Thyroid gland (tissue), 4 donors: ENCODE measurements at regions not wholly inside any gene's neighbourhood (a gene's known extent, or its start where the extent isn't known, plus 50 kb on each side); places are given as distances from the start of the nearest gene placed in this dataset.

ENCODE experiments used
- POLR2A ChIP-seq, 2 donors: fragments of 450-650 bp; IDR thresholded peaks; one replicate each; pipeline ENCODE4 v1.6.1; 2017; ENCODE audit warnings: antibody characterized with exemption in 2 of 2, mild to moderate bottlenecking in 2 of 2, moderate library complexity in 1 of 2
- TF ChIP-seq, protein P1 (sequence below), 6 experiments: fragments of 200-600 bp in 3 of 6; fragments of 450-650 bp in 3 of 6; sonication (generic) in 3 of 6; IDR thresholded peaks; one replicate each; pipeline ENCODE4 v1.5.1; 2016 to 2019; ENCODE audit warnings: antibody characterized with exemption in 6 of 6, mild to moderate bottlenecking in 2 of 6, inconsistent platforms in 1 of 6, moderate library complexity in 1 of 6

DNA sequence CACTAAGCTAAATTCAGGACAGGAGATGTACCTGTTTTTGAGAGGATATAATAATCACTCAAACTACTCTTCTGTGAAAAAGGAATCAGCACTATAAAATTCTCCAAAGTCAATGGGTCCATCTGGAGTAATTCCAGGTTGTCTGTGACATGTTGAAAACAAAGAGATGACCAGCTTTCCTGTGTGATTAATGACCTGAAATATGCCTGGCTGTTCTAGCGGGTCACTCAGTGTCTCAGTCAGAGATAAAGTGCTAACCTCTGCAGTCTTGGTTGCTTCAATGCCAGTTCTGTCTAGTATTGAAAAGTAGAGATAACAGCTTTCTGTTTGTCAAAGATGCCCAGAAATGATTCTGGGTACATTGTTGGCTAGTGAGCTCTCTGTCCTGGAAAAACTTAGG is 722.6 kb upstream of the TENM4 start:
- no peak for TF ChIP-seq POLR2A (IDR thresholded peaks at IDR 0.05)
- TF ChIP-seq, protein P1, sequence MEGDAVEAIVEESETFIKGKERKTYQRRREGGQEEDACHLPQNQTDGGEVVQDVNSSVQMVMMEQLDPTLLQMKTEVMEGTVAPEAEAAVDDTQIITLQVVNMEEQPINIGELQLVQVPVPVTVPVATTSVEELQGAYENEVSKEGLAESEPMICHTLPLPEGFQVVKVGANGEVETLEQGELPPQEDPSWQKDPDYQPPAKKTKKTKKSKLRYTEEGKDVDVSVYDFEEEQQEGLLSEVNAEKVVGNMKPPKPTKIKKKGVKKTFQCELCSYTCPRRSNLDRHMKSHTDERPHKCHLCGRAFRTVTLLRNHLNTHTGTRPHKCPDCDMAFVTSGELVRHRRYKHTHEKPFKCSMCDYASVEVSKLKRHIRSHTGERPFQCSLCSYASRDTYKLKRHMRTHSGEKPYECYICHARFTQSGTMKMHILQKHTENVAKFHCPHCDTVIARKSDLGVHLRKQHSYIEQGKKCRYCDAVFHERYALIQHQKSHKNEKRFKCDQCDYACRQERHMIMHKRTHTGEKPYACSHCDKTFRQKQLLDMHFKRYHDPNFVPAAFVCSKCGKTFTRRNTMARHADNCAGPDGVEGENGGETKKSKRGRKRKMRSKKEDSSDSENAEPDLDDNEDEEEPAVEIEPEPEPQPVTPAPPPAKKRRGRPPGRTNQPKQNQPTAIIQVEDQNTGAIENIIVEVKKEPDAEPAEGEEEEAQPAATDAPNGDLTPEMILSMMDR (IDR thresholded peaks at IDR 0.05) = no peak
